H1 (cell line): ENCODE measurements at regions not wholly inside any gene's neighbourhood (a gene's known extent, or its start where the extent isn't known, plus 50 kb on each side); places are given as distances from the start of the nearest gene placed in this dataset.

ENCODE experiments used
- CHD1 ChIP-seq: IDR thresholded peaks from 2 replicates; pipeline ENCODE4 v1.6.1; 2012; ENCODE audit warnings: low read depth, low read length, improper control_type of control experiment
- CHD7 ChIP-seq: fragments of 300-600 bp; sonication (generic); IDR thresholded peaks from 2 replicates; pipeline ENCODE4 v1.7.1; 2012; ENCODE audit warnings: low read length, moderate library complexity, mild to moderate bottlenecking, inconsistent platforms; ENCODE audit not compliant: insufficient replicate concordance
- E2F6 ChIP-seq: IDR thresholded peaks from 2 replicates; pipeline ENCODE4 v1.6.1; 2012; ENCODE audit warnings: inconsistent platforms
- EGR1 ChIP-seq: IDR thresholded peaks from 2 replicates; pipeline ENCODE4 v1.6.1; 2011; ENCODE audit warnings: low read depth, low read length, borderline replicate concordance
- EP300 ChIP-seq, 2 experiments: IDR thresholded peaks; 1 replicate in 1 of 2; 2 replicates in 1 of 2; pipeline ENCODE4 v1.6.1; 2011 to 2012; ENCODE audit warnings: low read depth in 2 of 2, low read length in 2 of 2, mild to moderate bottlenecking in 2 of 2, borderline replicate concordance in 1 of 2, inconsistent platforms in 1 of 2, moderate library complexity in 1 of 2
- NANOG ChIP-seq: IDR thresholded peaks from 2 replicates; pipeline ENCODE4 v1.6.1; 2011; ENCODE audit warnings: low read length, low read depth, mild to moderate bottlenecking, inconsistent platforms; ENCODE audit not compliant: insufficient read depth, poor library complexity, severe bottlenecking
- POU5F1 ChIP-seq: IDR thresholded peaks from 2 replicates; pipeline ENCODE4 v1.6.1; 2011; ENCODE audit warnings: low read depth, mild to moderate bottlenecking, low read length, moderate library complexity
- RNF2 ChIP-seq: fragments of 200-900, 300-1000 bp; sonication (generic); IDR thresholded peaks from 2 replicates; pipeline ENCODE4 v1.7.1; 2016; ENCODE audit warnings: borderline replicate concordance, low read depth, mild to moderate bottlenecking, antibody characterized with exemption, low read length; ENCODE audit not compliant: poor library complexity, severe bottlenecking; ENCODE audit errors: missing control alignments
- SP2 ChIP-seq: IDR thresholded peaks from 2 replicates; pipeline ENCODE4 v1.6.1; 2012; ENCODE audit warnings: mild to moderate bottlenecking, low read length, inconsistent platforms

- TF ChIP-seq CHD7 = no peak
- no peak for TF ChIP-seq E2F6
- TF ChIP-seq CHD1 = no peak
- TF ChIP-seq SP2 = no peak
- no peak for TF ChIP-seq POU5F1
- TF ChIP-seq EP300 (IDR thresholded peaks at IDR 0.05; ENCODE audit: borderline replicate concordance in 1 of 2, low read depth in 2 of 2, low read length in 2 of 2) = no peak
- TF ChIP-seq EGR1 = no peak
- no peak for TF ChIP-seq NANOG
- TF ChIP-seq RNF2 = no peak
Observed at GRCh38 chr10:52459097-52459496, 145.0 kb downstream of the DKK1 start (continued).
